HG02840 (cell line): ENCODE measurements at regions not wholly inside any gene's neighbourhood (a gene's known extent, or its start where the extent isn't known, plus 50 kb on each side); places are given as distances from the start of the nearest gene placed in this dataset.
"Not testable (repeated sequence)": the region's sequence is repeated elsewhere in the genome, so short reads cannot be mapped to it uniquely, and the experiment has no call there.

Source experiments
- ATAC-seq: cut with Tn5 transposase; IDR thresholded peaks from one replicate; pipeline ENCODE4 v1.9.1; 2021; ENCODE audit warnings: mild to moderate bottlenecking, moderate library complexity, moderate number of reproducible peaks; ENCODE audit not compliant: unreplicated experiment, low FRiP score

GRCh38 chr4:115215935-115216334 lies 102.5 kb upstream of the NDST4 start:
- no peak for ATAC-seq

GRCh38 chr4:115213716-115214115 lies 100.3 kb upstream of the NDST4 start:
- no peak for ATAC-seq

- ATAC-seq, result no peak
These were observed 87.6 kb upstream of the NDST4 start for GRCh38 chr4:115201042-115201330.

GRCh38 chr4:115200201-115201041 lies 87.0 kb upstream of the NDST4 start:
- ATAC-seq, result not testable (repeated sequence)

- not testable (repeated sequence) for ATAC-seq
These were observed 81.2 kb upstream of the NDST4 start for GRCh38 chr4:115194612-115195011.

GRCh38 chr4:115190529-115190928 lies 77.1 kb upstream of the NDST4 start:
- ATAC-seq, result no peak

GRCh38 chr4:115187136-115187535 lies 73.7 kb upstream of the NDST4 start:
- no peak for ATAC-seq

- not testable (repeated sequence) for ATAC-seq
These were observed 66.1 kb upstream of the NDST4 start for GRCh38 chr4:115179438-115180062.

GRCh38 chr4:115178687-115179086 lies 65.3 kb upstream of the NDST4 start:
- not testable (repeated sequence) for ATAC-seq

- ATAC-seq, result no peak
These were observed 57.8 kb upstream of the NDST4 start for GRCh38 chr4:115171220-115171619.

GRCh38 chr4:115165503-115165902 lies 52.1 kb upstream of the NDST4 start:
- ATAC-seq, result no peak
